ENCODE measurements at regions not wholly inside any gene's neighbourhood (a gene's known extent, or its start where the extent isn't known, plus 50 kb on each side); places are given as distances from the start of the nearest gene placed in this dataset.

GRCh38 chr18:2028986-2029385 is 542.3 kb downstream of the METTL4 start:
- TF ChIP-seq CTCF (IDR thresholded peaks at IDR 0.05; ENCODE audit: borderline replicate concordance, extremely low read depth, low read length, poor library complexity, severe bottlenecking) (no peak), EZH2 (IDR thresholded peaks at IDR 0.05; ENCODE audit: borderline replicate concordance, low read depth, low read length, severe bottlenecking) (no peak)

All from DND-41 (cell line).